ENCODE measurements at regions not wholly inside any gene's neighbourhood (a gene's known extent, or its start where the extent isn't known, plus 50 kb on each side); places are given as distances from the start of the nearest gene placed in this dataset.
"Not testable (repeated sequence)": the region's sequence is repeated elsewhere in the genome, so short reads cannot be mapped to it uniquely, and the experiment has no call there.

GRCh38 chr4:164616961-164617360 is 137.0 kb upstream of the SMIM31 start:
- DNase-seq: no peak

GRCh38 chr4:164617426-164617825 is 136.5 kb upstream of the SMIM31 start:
- DNase-seq: no peak

- no peak for DNase-seq
Measured at GRCh38 chr4:164617911-164618310, 136.0 kb upstream of the SMIM31 start.

- no peak for DNase-seq
Measured at GRCh38 chr4:164621886-164622521, 131.9 kb upstream of the SMIM31 start.

- DNase-seq: no peak
Measured at GRCh38 chr4:164623099-164623498, 130.8 kb upstream of the SMIM31 start.

GRCh38 chr4:164639001-164639400 is 114.9 kb upstream of the SMIM31 start:
- no peak for DNase-seq

- no peak for DNase-seq
Measured at GRCh38 chr4:164648151-164648848, 105.6 kb upstream of the SMIM31 start.

- no peak for DNase-seq
Measured at GRCh38 chr4:164648849-164649212, 105.1 kb upstream of the SMIM31 start.

- no peak for DNase-seq
Measured at GRCh38 chr4:164659765-164660164, 94.2 kb upstream of the SMIM31 start.

- DNase-seq: not testable (repeated sequence)
Measured at GRCh38 chr4:164676152-164676551, 77.8 kb upstream of the SMIM31 start.

- DNase-seq: no peak
Measured at GRCh38 chr4:164683040-164683439, 70.9 kb upstream of the SMIM31 start.

GRCh38 chr4:164695650-164696049 is 58.3 kb upstream of the SMIM31 start:
- DNase-seq: no peak

- no peak for DNase-seq
Measured at GRCh38 chr4:164700471-164700870, 53.5 kb upstream of the SMIM31 start.

GRCh38 chr4:164701665-164702064 is 52.3 kb upstream of the SMIM31 start:
- DNase-seq: no peak

All from activated effector memory CD4-positive, alpha-beta T cell treated with anti-CD3 and anti-CD28 coated beads, Interleukin-2, amount 50 U/mL, for 16 hours (primary cell).